Esophagus squamous epithelium (tissue), 5 donors: ENCODE measurements at regions not wholly inside any gene's neighbourhood (a gene's known extent, or its start where the extent isn't known, plus 50 kb on each side); places are given as distances from the start of the nearest gene placed in this dataset.
"Not testable (repeated sequence)": the region's sequence is repeated elsewhere in the genome, so short reads cannot be mapped to it uniquely, and the experiment has no call there.

Experiments used
- DNase-seq: peaks from one replicate; lab custom pipeline; 2025; lab: John Stamatoyannopoulos, UW
- H3K27ac ChIP-seq, 4 donors: fragments of 200-600 bp; sonication (generic); one replicate each; pipeline ENCODE4 v1.5.1; 2016 to 2019; ENCODE audit warnings: mild to moderate bottlenecking in 1 of 4
- H3K27me3 ChIP-seq, 4 donors: fragments of 200-600 bp; sonication (generic); 1 replicate in 3 of 4; 2 replicates in 1 of 4; pipeline versions ENCODE4 v1.5.1 to v1.6.0; 2017 to 2021; ENCODE audit warnings: antibody characterized with exemption in 1 of 4
- H3K36me3 ChIP-seq, 3 donors: fragments of 200-600 bp; sonication (generic); one replicate each; pipeline ENCODE4 v1.5.1; 2016 to 2019
- H3K4me1 ChIP-seq, 3 donors: fragments of 200-600 bp; sonication (generic); one replicate each; pipeline ENCODE4 v1.5.1; 2017 to 2019
- H3K4me3 ChIP-seq, 4 donors: fragments of 200-600 bp; sonication (generic); 1 replicate in 3 of 4; 2 replicates in 1 of 4; pipeline ENCODE4 v1.5.1; 2016 to 2019; ENCODE audit warnings: mild to moderate bottlenecking in 2 of 4, moderate library complexity in 1 of 4
- H3K9me3 ChIP-seq, 3 donors: fragments of 200-600 bp; sonication (generic); one replicate each; pipeline ENCODE4 v1.5.1; 2016 to 2019
- POLR2A ChIP-seq, 4 donors: fragments of 450-650 bp; IDR thresholded peaks; one replicate each; pipeline ENCODE4 v1.6.1; 2017; ENCODE audit warnings: antibody characterized with exemption in 4 of 4, mild to moderate bottlenecking in 4 of 4, moderate library complexity in 3 of 4
- WGBS, 2 donors: methylation state at CpG; one replicate each; pipeline ENCODE4 v1.1.5; 2018; 5-methylcytosine and 5-hydroxymethylcytosine counted together
- intact Hi-C: fragments of 100-400 bp; cut with DNase I; formaldehyde crosslinking; loops from one replicate; pipeline ENCODE4 v1.15.0; 2022
- TF ChIP-seq, protein P1 (sequence below), 6 experiments: fragments of 450-650 bp in 4 of 6; fragments of 200-600 bp in 2 of 6; sonication (generic) in 2 of 6; IDR thresholded peaks; one replicate each; pipeline ENCODE4 v1.5.1; 2016 to 2019; ENCODE audit warnings: antibody characterized with exemption in 6 of 6, mild to moderate bottlenecking in 4 of 6, moderate library complexity in 4 of 6
- donor health status: DM: yes; HTN: yes; CAD: no.

- no peak for DNase-seq
- H3K4me1 ChIP-seq, result no peaks in the 10 kb centered on the region
- no peaks in the 10 kb centered on the region for H3K27me3 ChIP-seq
- TF ChIP-seq, protein P1, sequence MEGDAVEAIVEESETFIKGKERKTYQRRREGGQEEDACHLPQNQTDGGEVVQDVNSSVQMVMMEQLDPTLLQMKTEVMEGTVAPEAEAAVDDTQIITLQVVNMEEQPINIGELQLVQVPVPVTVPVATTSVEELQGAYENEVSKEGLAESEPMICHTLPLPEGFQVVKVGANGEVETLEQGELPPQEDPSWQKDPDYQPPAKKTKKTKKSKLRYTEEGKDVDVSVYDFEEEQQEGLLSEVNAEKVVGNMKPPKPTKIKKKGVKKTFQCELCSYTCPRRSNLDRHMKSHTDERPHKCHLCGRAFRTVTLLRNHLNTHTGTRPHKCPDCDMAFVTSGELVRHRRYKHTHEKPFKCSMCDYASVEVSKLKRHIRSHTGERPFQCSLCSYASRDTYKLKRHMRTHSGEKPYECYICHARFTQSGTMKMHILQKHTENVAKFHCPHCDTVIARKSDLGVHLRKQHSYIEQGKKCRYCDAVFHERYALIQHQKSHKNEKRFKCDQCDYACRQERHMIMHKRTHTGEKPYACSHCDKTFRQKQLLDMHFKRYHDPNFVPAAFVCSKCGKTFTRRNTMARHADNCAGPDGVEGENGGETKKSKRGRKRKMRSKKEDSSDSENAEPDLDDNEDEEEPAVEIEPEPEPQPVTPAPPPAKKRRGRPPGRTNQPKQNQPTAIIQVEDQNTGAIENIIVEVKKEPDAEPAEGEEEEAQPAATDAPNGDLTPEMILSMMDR (IDR thresholded peaks at IDR 0.05), result no peak
- H3K27ac ChIP-seq, result no peak overlapping the region
- intact Hi-C loops, result no loop called here
- 86 to 93% methylated on average over 4 of the region's 4 CpGs for WGBS, 2 donors
- no peak overlapping the region for H3K4me3 ChIP-seq
- no peaks in the 10 kb centered on the region for H3K36me3 ChIP-seq
- no peaks in the 10 kb centered on the region for H3K9me3 ChIP-seq
Observed at GRCh38 chr2:176923205-176923604, 289.4 kb upstream of the HNRNPA3 start.

- H3K36me3 ChIP-seq, result no peaks in the 10 kb centered on the region
- H3K27ac ChIP-seq, result no peak overlapping the region
- H3K27me3 ChIP-seq, result no peaks in the 10 kb centered on the region
- WGBS, 2 donors, result 57 to 72% methylated on average over 7 of the region's 7 CpGs
- no peaks in the 10 kb centered on the region for H3K9me3 ChIP-seq
- H3K4me3 ChIP-seq, result no peak overlapping the region
- no peak for DNase-seq
- H3K4me1 ChIP-seq, result no peaks in the 10 kb centered on the region
- no peak for TF ChIP-seq POLR2A (IDR thresholded peaks at IDR 0.05)
- TF ChIP-seq, protein P1 (IDR thresholded peaks at IDR 0.05), result no peak
- intact Hi-C loops, result no loop called here
Observed at GRCh38 chr2:176924909-176925534, 287.6 kb upstream of the HNRNPA3 start.

GRCh38 chr2:176926453-176926852, 286.1 kb upstream of the HNRNPA3 start:
- H3K36me3 ChIP-seq, result no peaks in the 10 kb centered on the region
- WGBS, 2 donors, result 0 to 33% methylated on average over 1 of the region's 1 CpG
- intact Hi-C loops, result no loop called here
- H3K4me1 ChIP-seq, result no peaks in the 10 kb centered on the region
- DNase-seq, result no peak
- TF ChIP-seq POLR2A (IDR thresholded peaks at IDR 0.05), result no peak
- TF ChIP-seq, protein P1 (IDR thresholded peaks at IDR 0.05), result no peak
- no peaks in the 10 kb centered on the region for H3K27me3 ChIP-seq
- H3K9me3 ChIP-seq, result no peaks in the 10 kb centered on the region
- no peak overlapping the region for H3K27ac ChIP-seq
- no peak overlapping the region for H3K4me3 ChIP-seq

DNA sequence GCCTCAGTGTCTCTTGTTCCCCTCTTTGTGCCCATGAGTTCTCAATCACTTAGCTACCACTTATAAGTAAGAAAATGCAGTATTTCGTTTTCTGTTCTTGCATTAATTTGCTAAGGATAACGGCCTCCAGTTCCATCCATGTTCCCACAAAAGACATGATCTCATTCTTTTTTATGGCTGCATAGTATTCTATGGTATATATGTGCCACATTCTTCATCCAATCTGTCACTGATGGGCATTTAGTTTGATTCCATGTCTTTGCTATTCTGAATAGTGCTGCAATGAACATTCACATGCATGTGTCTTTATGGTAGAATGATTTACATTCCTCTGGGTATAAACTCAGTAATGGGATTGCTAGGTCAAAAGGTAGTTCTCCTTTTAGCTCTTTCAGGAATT, 283.2 kb upstream of the HNRNPA3 start:
- H3K27me3 ChIP-seq, DNase-seq, H3K4me3 ChIP-seq, intact Hi-C loops, H3K36me3 ChIP-seq, H3K27ac ChIP-seq, H3K9me3 ChIP-seq, H3K4me1 ChIP-seq: not testable (repeated sequence)
- WGBS, 2 donors, result 67 to 73% methylated on average over 2 of the region's 2 CpGs

GRCh38 chr2:176931588-176932563, 280.7 kb upstream of the HNRNPA3 start:
- TF ChIP-seq, protein P1 (IDR thresholded peaks at IDR 0.05), result no peak
- no peak for TF ChIP-seq POLR2A (IDR thresholded peaks at IDR 0.05)
- no peak for DNase-seq
- 52 to 54% methylated on average over 8 of the region's 8 CpGs for WGBS, 2 donors
- no peaks in the 10 kb centered on the region for H3K27me3 ChIP-seq
- H3K4me1 ChIP-seq, result no peaks in the 10 kb centered on the region
- H3K27ac ChIP-seq, result no peak overlapping the region
- H3K9me3 ChIP-seq, result no peaks in the 10 kb centered on the region
- no peak overlapping the region for H3K4me3 ChIP-seq
- H3K36me3 ChIP-seq, result no peaks in the 10 kb centered on the region
- intact Hi-C loops, result no loop called here
